Effector memory CD4-positive, alpha-beta T cell (primary cell): ENCODE measurements at regions not wholly inside any gene's neighbourhood (a gene's known extent, or its start where the extent isn't known, plus 50 kb on each side); places are given as distances from the start of the nearest gene placed in this dataset.

ENCODE experiments used
- DNase-seq, 3 donors: peaks; one replicate each; pipeline ENCODE4 v3.0.0-alpha.2; 2020
- H3K27ac ChIP-seq: 2 replicates; pipeline ENCODE4 v1.7.0; 2013; ENCODE audit warnings: mild to moderate bottlenecking, low read length, moderate library complexity; ENCODE audit not compliant: insufficient read depth, poor library complexity, severe bottlenecking
- H3K27me3 ChIP-seq: replicated peaks from 2 replicates; pipeline ENCODE4 v1.7.0; 2013; ENCODE audit warnings: mild to moderate bottlenecking, low read length; ENCODE audit not compliant: insufficient read depth, control insufficient read depth, poor library complexity, severe bottlenecking
- H3K36me3 ChIP-seq: 2 replicates; pipeline ENCODE4 v1.7.0; 2013; ENCODE audit warnings: mild to moderate bottlenecking, low read length, moderate library complexity; ENCODE audit not compliant: control insufficient read depth, insufficient read depth
- H3K4me1 ChIP-seq: 2 replicates; pipeline ENCODE4 v1.7.0; 2013; ENCODE audit warnings: low read length, mild to moderate bottlenecking; ENCODE audit not compliant: control insufficient read depth, insufficient read depth, poor library complexity, severe bottlenecking
- H3K4me3 ChIP-seq: 2 replicates; pipeline ENCODE4 v1.7.0; 2013; ENCODE audit warnings: low read length, low read depth, mild to moderate bottlenecking; ENCODE audit not compliant: insufficient read depth, poor library complexity, severe bottlenecking
- H3K9me3 ChIP-seq: 2 replicates; pipeline ENCODE4 v1.7.0; 2013; ENCODE audit warnings: mild to moderate bottlenecking, low read length, moderate library complexity; ENCODE audit not compliant: control insufficient read depth

DNA sequence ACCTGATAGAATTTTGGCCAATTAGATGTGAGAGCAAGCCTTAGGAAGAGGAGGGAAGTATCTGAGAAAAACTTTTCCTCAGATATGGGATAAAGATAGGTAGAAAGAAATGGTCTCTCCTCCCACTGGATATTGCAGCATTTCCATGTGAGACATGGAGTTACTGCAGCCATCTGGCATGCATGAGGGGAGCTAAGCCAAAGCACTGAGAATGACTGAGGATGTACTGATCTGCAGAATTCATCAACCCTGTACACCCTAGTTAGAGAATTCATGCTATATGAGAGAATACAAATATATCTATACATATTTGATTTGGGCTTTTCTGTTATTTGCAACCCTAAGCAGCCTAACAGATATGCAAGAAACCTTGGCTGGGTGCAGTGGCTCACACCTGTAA, 52.5 kb upstream of the RPL34 start:
- Histone ChIP-seq H3K27ac (no peak overlapping the region), H3K36me3 (no peaks in the 10 kb centered on the region), H3K27me3 (no peaks in the 10 kb centered on the region), H3K9me3 (no peaks in the 10 kb centered on the region), H3K4me1 (no peaks in the 10 kb centered on the region), H3K4me3 (no peak overlapping the region)
- no peak for DNase-seq

DNA sequence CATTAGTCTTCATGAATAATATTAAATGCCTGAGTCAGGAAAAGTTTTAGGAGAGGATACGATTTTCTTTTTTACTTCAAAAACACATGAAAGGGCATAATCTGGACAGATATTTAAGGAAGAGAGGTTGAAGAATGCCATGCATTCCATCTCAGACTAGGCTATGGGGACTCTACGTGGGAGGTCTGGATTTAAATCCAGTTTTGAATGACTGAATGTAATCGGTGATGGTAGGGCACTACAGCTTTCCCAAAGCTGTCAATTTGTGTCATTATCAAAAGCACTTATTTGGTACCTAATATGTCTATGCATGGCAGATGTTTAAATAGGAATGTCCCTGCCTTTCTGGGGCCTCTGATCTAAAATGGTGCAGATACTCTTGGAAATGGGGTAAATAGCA, 59.3 kb upstream of the RPL34 start:
- no peaks in the 10 kb centered on the region for H3K27me3 ChIP-seq
- no peaks in the 10 kb centered on the region for H3K4me1 ChIP-seq
- H3K27ac ChIP-seq: no peak overlapping the region
- H3K36me3 ChIP-seq: no peaks in the 10 kb centered on the region
- no peak overlapping the region for H3K4me3 ChIP-seq
- H3K9me3 ChIP-seq: no peaks in the 10 kb centered on the region
- DNase-seq: no peak

DNA sequence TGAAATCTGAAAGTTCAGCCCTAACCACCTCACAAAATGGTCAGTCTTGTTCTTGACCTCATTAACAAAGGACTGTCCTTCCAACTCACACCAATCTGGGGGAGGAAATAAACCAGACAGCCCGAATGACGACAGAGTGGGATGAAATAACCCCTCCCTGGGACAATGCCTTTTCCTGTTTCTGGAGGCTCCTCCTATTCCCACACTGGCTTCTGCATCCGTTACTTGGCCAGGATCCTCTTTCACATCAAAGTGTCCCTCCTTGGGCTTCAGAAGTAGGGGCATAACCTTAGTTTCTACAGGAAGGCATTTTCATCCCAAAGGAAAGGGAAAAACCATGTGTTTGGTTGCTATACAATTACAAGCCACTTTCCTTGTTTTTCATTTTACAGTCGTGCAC, 59.8 kb upstream of the RPL34 start:
- Histone ChIP-seq H3K4me3 (no peak overlapping the region), H3K4me1 (no peaks in the 10 kb centered on the region), H3K9me3 (no peaks in the 10 kb centered on the region), H3K27me3 (no peaks in the 10 kb centered on the region), H3K36me3 (no peaks in the 10 kb centered on the region), H3K27ac (no peak overlapping the region)
- no peak for DNase-seq

DNA sequence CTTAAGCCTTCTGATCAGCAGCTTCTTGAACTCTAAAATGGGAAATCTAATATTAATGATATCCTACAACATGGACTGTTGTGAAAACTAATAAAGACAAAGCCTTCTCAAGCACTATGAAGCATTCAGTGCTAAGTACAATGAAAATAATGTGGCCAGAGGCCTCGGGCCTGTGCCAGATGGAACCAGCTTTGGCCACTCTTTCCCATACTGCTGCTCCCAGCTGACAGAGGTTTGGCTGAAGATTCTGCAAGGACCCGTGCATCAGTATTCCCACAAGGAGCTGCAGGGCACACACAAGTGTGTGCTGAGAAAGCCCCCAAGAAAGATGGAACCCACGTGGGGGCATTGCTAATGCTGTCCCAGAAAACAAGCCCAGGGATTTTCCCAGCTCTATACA, 60.5 kb upstream of the RPL34 start:
- Histone ChIP-seq H3K27me3 (no peaks in the 10 kb centered on the region), H3K4me3 (no peak overlapping the region), H3K9me3 (no peaks in the 10 kb centered on the region), H3K27ac (no peak overlapping the region), H3K36me3 (no peaks in the 10 kb centered on the region), H3K4me1 (no peaks in the 10 kb centered on the region)
- DNase-seq: no peak

DNA sequence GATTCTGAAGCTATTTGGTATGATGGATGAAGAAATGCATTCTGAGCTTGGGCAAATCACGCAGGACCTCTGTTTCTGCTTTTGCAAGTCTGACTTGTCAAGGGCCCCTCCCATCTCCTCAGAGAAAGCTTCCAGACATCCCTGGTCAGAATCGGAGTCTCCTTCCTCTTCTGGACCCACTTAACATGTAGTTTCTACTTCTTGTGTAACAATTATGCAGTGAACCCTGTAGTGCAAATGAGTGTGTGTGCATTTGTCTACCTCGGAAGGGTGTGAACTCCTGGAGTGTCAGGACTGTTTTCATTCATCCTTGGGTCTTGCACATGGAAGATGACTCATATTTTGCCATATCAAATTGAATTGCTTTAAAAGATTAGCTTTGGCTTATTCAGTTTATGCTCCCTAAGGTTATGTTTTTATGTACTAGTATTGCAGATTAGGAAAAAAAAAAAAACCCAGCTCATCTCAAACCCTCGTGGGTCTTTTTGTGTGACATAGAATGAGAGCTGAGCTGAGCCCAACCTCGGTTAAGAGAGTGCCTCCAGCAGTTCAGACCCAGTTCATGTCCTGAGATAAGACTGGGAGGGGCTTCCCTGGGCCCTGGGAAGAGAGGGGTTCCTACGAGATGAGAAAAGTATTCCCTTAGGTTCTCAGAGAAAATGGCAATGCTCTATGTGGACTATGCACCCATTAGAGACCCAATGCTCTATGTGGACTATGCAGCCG, 61.1 kb upstream of the RPL34 start:
- Histone ChIP-seq H3K9me3 (no peaks in the 10 kb centered on the region), H3K36me3 (no peaks in the 10 kb centered on the region), H3K27me3 (no peaks in the 10 kb centered on the region), H3K4me3 (no peak overlapping the region), H3K27ac (no peak overlapping the region), H3K4me1 (no peaks in the 10 kb centered on the region)
- no peak for DNase-seq

DNA sequence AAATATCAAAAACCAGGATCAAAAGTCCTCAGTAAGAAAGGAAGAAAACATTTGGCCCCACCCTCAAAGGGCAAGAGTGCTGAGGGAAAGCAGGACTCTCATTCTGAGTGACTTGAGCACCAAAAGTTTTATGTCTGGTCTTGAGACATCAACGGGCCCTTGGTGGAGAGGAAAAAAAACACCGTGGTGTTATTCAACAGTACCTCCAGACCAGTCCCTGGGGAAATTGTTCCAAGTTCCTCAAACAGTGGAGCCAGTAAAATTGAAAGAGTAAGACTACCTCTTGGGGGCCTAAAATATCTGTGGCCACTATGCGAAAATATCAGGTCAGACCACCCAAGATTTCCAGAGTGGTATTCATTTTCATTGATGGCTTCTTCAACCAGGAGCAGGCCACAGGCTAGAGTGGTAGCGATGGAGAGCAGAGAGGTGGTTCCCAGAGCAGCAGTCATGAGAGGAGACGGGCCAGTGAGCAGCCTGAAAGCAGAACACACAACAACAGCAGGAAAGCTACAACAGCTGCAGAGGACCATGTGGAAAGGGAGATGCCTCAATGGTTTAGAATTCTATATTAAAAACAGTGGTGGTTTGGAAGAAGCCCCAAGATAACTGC, 63.7 kb upstream of the RPL34 start:
- DNase-seq: no peak
- H3K9me3 ChIP-seq: no peaks in the 10 kb centered on the region
- no peak overlapping the region for H3K4me3 ChIP-seq
- H3K36me3 ChIP-seq: no peaks in the 10 kb centered on the region
- no peaks in the 10 kb centered on the region for H3K4me1 ChIP-seq
- no peaks in the 10 kb centered on the region for H3K27me3 ChIP-seq
- H3K27ac ChIP-seq: no peak overlapping the region

DNA sequence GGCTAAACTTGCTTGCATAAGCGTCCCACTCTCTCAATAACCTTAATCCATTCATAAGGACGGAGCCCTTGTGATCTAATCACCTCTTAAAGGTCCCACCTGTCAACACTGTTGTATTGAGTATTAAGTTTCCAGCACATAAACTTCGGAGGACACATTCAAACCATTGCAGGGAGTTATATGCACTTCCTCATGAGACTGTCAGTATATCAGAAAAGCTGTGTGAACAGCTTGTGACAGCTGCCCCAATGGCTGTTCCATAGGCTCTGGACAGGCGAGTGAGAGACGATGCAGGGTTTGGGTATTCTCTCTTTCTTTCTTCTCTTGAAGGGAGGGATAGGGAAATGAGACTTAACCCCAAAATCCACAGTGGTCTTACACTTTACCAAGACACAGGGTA, 64.2 kb upstream of the RPL34 start:
- DNase-seq: no peak
- Histone ChIP-seq H3K36me3 (no peaks in the 10 kb centered on the region), H3K9me3 (no peaks in the 10 kb centered on the region), H3K27ac (no peak overlapping the region), H3K27me3 (no peaks in the 10 kb centered on the region), H3K4me3 (no peak overlapping the region), H3K4me1 (no peaks in the 10 kb centered on the region)

DNA sequence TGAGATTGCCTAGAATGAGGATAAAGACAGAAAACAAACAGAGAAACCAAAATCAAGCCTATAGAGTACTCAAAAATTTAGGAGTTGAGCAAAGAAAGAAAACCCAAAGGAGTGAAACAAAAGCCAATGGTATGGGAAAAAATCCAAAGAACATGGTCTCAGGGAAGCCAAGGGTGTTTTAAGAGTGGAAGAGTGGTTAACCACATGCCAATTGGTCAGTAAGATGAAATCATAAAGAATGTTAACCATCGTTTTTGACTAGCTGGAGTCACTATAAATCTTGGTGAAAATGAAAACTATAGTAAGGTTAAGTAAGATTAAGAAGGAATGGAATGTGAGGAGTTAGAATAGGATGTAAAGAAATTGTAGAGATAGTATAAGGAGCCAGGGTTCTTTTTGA, 64.7 kb upstream of the RPL34 start:
- Histone ChIP-seq H3K9me3 (no peaks in the 10 kb centered on the region), H3K27me3 (no peaks in the 10 kb centered on the region)

DNA sequence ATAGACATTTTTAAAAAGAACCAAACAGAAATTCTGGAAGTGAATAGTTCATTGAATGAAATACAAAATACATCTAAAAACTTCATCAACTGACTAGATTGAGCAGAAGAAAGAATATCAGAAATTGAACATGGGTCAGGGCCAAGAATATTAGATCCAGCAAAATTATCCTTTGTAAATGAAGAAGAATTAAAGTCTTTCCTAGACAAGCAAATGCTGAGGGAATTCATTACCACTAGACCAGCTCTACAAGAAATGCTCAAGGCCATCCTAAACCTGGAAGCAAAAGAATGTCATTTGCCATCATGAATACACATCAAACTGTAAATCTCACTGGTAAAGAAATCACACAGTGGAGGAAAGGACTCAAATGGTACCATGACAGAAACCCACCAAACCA, 72.7 kb upstream of the RPL34 start:
- Histone ChIP-seq H3K27ac (no peak overlapping the region), H3K36me3 (no peaks in the 10 kb centered on the region), H3K4me3 (no peak overlapping the region), H3K27me3 (no peaks in the 10 kb centered on the region), H3K9me3 (no peaks in the 10 kb centered on the region), H3K4me1 (no peaks in the 10 kb centered on the region)
- no peak for DNase-seq

More for the DNA sequence above, 64.7 kb upstream of the RPL34 start:
- DNase-seq: no peak
- no peak overlapping the region for H3K27ac ChIP-seq
- no peak overlapping the region for H3K4me3 ChIP-seq
- no peaks in the 10 kb centered on the region for H3K36me3 ChIP-seq
- no peaks in the 10 kb centered on the region for H3K4me1 ChIP-seq

DNA sequence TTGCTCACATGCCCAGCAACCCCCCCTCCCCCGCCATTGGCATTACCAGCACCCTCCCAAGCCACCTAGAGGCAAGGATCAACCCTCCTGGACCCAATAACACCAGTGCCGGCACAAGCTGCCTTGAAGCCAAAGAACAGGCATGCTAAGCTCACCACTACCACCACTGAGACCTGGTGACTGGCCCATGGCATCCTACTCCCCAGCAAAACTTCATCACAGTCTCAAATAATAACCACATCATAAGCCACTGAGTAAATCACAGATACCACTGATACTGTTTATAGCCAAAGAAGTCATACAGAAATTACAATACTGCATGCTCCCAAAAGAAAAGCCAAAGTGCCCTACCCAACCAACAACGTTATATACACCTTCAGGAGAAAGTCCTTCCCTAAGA, 73.6 kb upstream of the RPL34 start:
- Histone ChIP-seq H3K27ac (no peak overlapping the region), H3K4me1 (no peaks in the 10 kb centered on the region), H3K9me3 (no peaks in the 10 kb centered on the region), H3K4me3 (no peak overlapping the region), H3K27me3 (no peaks in the 10 kb centered on the region), H3K36me3 (no peaks in the 10 kb centered on the region)
- no peak for DNase-seq
